Sigmoid colon (tissue), 6 donors: ENCODE measurements at regions not wholly inside any gene's neighbourhood (a gene's known extent, or its start where the extent isn't known, plus 50 kb on each side); places are given as distances from the start of the nearest gene placed in this dataset.

ENCODE experiments used
- DNase-seq: peaks from one replicate; pipeline ENCODE4 v3.0.0-alpha.2; 2019
- H3K27ac ChIP-seq, 4 donors: fragments of 200-600 bp; sonication (generic); one replicate each; pipeline ENCODE4 v1.5.1; 2016 to 2019; ENCODE audit warnings: mild to moderate bottlenecking in 1 of 4
- H3K27me3 ChIP-seq, 3 donors: fragments of 200-600 bp; sonication (generic); one replicate each; pipeline ENCODE4 v1.5.1; 2019; ENCODE audit warnings: mild to moderate bottlenecking in 1 of 3
- H3K36me3 ChIP-seq, 4 donors: fragments of 200-600 bp; sonication (generic); one replicate each; pipeline ENCODE4 v1.5.1; 2016 to 2019
- H3K4me1 ChIP-seq, 4 donors: fragments of 200-600 bp; sonication (generic); one replicate each; pipeline ENCODE4 v1.5.1; 2017 to 2019
- H3K4me3 ChIP-seq, 4 donors: fragments of 200-600 bp; sonication (generic); one replicate each; pipeline ENCODE4 v1.5.1; 2017 to 2019; ENCODE audit warnings: mild to moderate bottlenecking in 2 of 4, moderate library complexity in 1 of 4
- H3K9me3 ChIP-seq, 4 donors: fragments of 200-600 bp in 3 of 4; sonication (generic) in 3 of 4; one replicate each; pipeline versions ENCODE4 v1.5.1 to v1.6.1; 2013 to 2019
- EP300 ChIP-seq, 4 donors: sonication (generic); formaldehyde crosslinking; IDR thresholded peaks; one replicate each; pipeline ENCODE4 v1.6.1; 2017; ENCODE audit warnings: antibody characterized with exemption in 4 of 4
- POLR2A ChIP-seq, 2 donors: fragments of 450-650 bp; IDR thresholded peaks; one replicate each; pipeline ENCODE4 v1.6.1; 2016; ENCODE audit warnings: antibody characterized with exemption in 2 of 2, mild to moderate bottlenecking in 2 of 2, moderate library complexity in 2 of 2
- POLR2AphosphoS5 ChIP-seq, 4 donors: sonication (generic); formaldehyde crosslinking; IDR thresholded peaks; one replicate each; pipeline ENCODE4 v1.6.1; 2017; ENCODE audit warnings: antibody characterized with exemption in 4 of 4
- WGBS, 2 donors: extraction: QIAGEN DNeasy Blood & Tissue Kit; methylation state at CpG; one replicate each; pipeline ENCODE4 v1.1.7; 2013; 5-methylcytosine and 5-hydroxymethylcytosine counted together
- intact Hi-C: fragments of 100-400 bp; cut with DNase I; formaldehyde crosslinking; loops from one replicate; pipeline ENCODE4 v1.15.1; 2023
- TF ChIP-seq, protein P1 (sequence below), 4 experiments: fragments of 450-650 bp in 3 of 4; fragments of 200-600 bp in 1 of 4; IDR thresholded peaks; one replicate each; pipeline ENCODE4 v1.5.1; 2016 to 2019; ENCODE audit warnings: antibody characterized with exemption in 4 of 4, mild to moderate bottlenecking in 3 of 4, moderate library complexity in 2 of 4
- donor health status: healthy with polysubstance abuse.
- donor health status: healthy.

- intact Hi-C loops = no loop called here
- Histone ChIP-seq H3K27me3 (no peaks in the 10 kb centered on the region), H3K36me3 (no peaks in the 10 kb centered on the region), H3K4me1 (no peaks in the 10 kb centered on the region), H3K27ac (no peak overlapping the region), H3K4me3 (no peak overlapping the region), H3K9me3 (peaks cover 0 to 4% (median 0%) of the 10 kb centered on the region in 4 donors)
- 91 to 92% methylated on average over 3 of the region's 3 CpGs for WGBS, 2 donors
- DNase-seq = no peak
- TF ChIP-seq POLR2AphosphoS5 (IDR thresholded peaks at IDR 0.05) = no peak
- TF ChIP-seq, protein P1, sequence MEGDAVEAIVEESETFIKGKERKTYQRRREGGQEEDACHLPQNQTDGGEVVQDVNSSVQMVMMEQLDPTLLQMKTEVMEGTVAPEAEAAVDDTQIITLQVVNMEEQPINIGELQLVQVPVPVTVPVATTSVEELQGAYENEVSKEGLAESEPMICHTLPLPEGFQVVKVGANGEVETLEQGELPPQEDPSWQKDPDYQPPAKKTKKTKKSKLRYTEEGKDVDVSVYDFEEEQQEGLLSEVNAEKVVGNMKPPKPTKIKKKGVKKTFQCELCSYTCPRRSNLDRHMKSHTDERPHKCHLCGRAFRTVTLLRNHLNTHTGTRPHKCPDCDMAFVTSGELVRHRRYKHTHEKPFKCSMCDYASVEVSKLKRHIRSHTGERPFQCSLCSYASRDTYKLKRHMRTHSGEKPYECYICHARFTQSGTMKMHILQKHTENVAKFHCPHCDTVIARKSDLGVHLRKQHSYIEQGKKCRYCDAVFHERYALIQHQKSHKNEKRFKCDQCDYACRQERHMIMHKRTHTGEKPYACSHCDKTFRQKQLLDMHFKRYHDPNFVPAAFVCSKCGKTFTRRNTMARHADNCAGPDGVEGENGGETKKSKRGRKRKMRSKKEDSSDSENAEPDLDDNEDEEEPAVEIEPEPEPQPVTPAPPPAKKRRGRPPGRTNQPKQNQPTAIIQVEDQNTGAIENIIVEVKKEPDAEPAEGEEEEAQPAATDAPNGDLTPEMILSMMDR (IDR thresholded peaks at IDR 0.05) = no peak
- no peak for TF ChIP-seq POLR2A (IDR thresholded peaks at IDR 0.05)
- no peak for TF ChIP-seq EP300 (IDR thresholded peaks at IDR 0.05)
Measured at GRCh38 chr5:68751661-68752060, 342.2 kb upstream of the SLC30A5 start.

DNA sequence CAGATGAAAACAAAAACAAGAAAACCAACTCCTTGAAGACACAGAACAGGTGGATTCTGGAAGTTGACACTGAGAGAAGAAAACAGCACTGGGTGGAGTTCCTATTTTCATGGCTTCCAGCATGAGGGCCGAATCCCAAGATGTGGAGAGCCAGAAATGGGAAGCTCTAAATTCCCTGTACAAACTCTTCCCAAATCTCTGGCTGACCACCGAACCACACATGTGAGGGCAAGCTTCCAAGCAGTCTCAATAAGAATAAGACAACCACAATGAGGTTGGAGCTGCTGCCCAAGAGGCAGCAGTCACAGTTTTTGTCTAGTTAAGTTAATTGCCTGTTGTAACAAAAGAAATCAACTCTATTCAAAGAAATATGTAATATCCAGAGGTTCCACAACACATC lies 339.3 kb upstream of the SLC30A5 start:
- WGBS, 2 donors = 94 to 95% methylated on average over 2 of the region's 2 CpGs
- no peak for TF ChIP-seq POLR2A (IDR thresholded peaks at IDR 0.05)
- TF ChIP-seq POLR2AphosphoS5 (IDR thresholded peaks at IDR 0.05) = no peak
- no peak for TF ChIP-seq EP300 (IDR thresholded peaks at IDR 0.05)
- TF ChIP-seq, protein P1 (IDR thresholded peaks at IDR 0.05) = no peak

DNA sequence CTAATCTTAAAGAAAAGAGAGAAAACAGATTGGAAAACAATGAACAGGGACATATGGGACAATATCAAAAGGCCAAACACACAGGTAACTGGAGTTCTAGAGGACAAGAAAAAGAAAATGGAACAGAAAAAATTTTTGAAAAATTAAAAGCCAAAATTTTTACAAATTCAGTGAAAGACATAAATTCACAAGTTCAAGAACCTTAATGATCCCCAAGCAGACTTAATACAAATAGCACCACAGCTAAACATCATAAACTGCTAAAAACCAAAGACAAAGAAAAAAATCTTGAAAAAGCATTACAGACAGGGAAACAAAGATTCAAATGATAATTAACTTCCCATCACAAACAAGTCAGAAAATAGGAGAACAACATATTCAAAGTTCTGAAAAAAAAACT lies 338.5 kb upstream of the SLC30A5 start:
- TF ChIP-seq, protein P1 (IDR thresholded peaks at IDR 0.05) = no peak
- TF ChIP-seq POLR2A (IDR thresholded peaks at IDR 0.05) (no peak), POLR2AphosphoS5 (IDR thresholded peaks at IDR 0.05) (no peak), EP300 (IDR thresholded peaks at IDR 0.05) (no peak)
- no peak for DNase-seq
- Histone ChIP-seq H3K27me3 (no peaks in the 10 kb centered on the region), H3K36me3 (no peaks in the 10 kb centered on the region), H3K4me3 (no peak overlapping the region), H3K27ac (no peak overlapping the region), H3K4me1 (no peaks in the 10 kb centered on the region), H3K9me3 (peaks cover 0 to 4% (median 0%) of the 10 kb centered on the region in 4 donors)
- intact Hi-C loops = no loop called here

More for the DNA sequence above, 339.3 kb upstream of the SLC30A5 start:
- no peaks in the 10 kb centered on the region for H3K4me1 ChIP-seq
- no peak for DNase-seq
- H3K4me3 ChIP-seq = no peak overlapping the region
- H3K9me3 ChIP-seq = peaks cover 0 to 4% (median 0%) of the 10 kb centered on the region in 4 donors
- no peak overlapping the region for H3K27ac ChIP-seq
- intact Hi-C loops = no loop called here
- H3K36me3 ChIP-seq = no peaks in the 10 kb centered on the region
- H3K27me3 ChIP-seq = no peaks in the 10 kb centered on the region

DNA sequence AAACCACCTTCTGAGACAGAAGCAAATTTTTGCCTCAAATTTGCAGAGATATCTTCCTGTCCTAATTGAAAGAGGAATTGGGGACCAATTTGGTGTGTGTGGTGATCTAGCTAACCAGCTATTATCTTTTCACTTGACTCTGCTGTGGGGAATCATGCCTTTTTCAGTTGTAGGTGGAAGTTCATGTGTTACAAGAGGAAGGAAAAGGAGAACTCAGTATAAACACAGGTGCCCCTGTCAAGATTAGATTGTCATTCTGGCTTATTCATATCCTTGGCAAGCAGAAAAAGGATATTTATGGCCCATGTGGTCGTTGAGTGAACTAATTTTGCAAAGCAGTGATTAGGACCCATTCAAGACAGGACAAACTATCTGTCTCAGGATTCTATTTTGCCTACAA lies 336.8 kb upstream of the SLC30A5 start:
- Histone ChIP-seq H3K36me3 (no peaks in the 10 kb centered on the region), H3K4me3 (no peak overlapping the region), H3K9me3 (peaks cover 0 to 4% (median 0%) of the 10 kb centered on the region in 4 donors), H3K4me1 (no peaks in the 10 kb centered on the region), H3K27me3 (no peaks in the 10 kb centered on the region), H3K27ac (no peak overlapping the region)
- TF ChIP-seq EP300 (IDR thresholded peaks at IDR 0.05) (no peak), POLR2A (IDR thresholded peaks at IDR 0.05) (no peak), POLR2AphosphoS5 (IDR thresholded peaks at IDR 0.05) (no peak)
- TF ChIP-seq, protein P1 (IDR thresholded peaks at IDR 0.05) = no peak
- DNase-seq = no peak
- intact Hi-C loops = no loop called here
- WGBS, 2 donors = 7 to 13% methylated on average over 1 of the region's 1 CpG

DNA sequence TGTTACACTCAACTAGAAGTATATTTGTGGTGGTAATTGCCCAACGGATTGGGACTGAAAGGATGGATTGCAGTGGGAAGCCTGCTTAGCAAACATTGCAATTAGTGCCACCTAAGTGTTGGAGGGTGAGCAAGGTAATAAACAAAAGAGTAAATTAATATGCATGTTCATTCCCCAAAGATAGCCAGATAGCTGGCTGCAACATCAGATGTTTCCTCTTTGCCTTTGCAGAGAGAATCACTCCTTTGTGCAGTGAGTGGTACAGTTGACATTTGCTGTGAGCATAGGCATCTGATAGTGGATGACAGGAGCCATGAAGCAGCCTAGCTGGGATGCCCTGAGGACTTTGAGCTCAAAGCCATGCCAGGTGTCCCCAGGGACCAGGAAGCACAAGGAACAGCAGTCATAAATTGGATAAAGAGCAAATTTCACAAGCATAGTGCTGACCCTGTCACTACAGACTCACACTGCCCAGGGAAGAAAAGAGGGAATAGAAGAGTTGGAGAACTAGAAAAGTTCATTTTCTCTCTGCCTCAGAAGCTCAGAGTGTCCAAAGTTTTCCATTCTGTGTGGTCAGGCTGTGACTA lies 336.1 kb upstream of the SLC30A5 start:
- Histone ChIP-seq H3K27me3 (no peaks in the 10 kb centered on the region), H3K9me3 (peaks cover 0 to 4% (median 0%) of the 10 kb centered on the region in 4 donors), H3K27ac (no peak overlapping the region), H3K4me1 (no peaks in the 10 kb centered on the region), H3K36me3 (no peaks in the 10 kb centered on the region), H3K4me3 (no peak overlapping the region)
- 24 to 66% methylated on average over 1 of the region's 1 CpG for WGBS, 2 donors
- intact Hi-C loops = no loop called here
- TF ChIP-seq POLR2AphosphoS5 (IDR thresholded peaks at IDR 0.05) (no peak), EP300 (IDR thresholded peaks at IDR 0.05) (no peak), POLR2A (IDR thresholded peaks at IDR 0.05) (no peak)
- no peak for DNase-seq
